ENCODE measurements at regions not wholly inside any gene's neighbourhood (a gene's known extent, or its start where the extent isn't known, plus 50 kb on each side); places are given as distances from the start of the nearest gene placed in this dataset.

DNA sequence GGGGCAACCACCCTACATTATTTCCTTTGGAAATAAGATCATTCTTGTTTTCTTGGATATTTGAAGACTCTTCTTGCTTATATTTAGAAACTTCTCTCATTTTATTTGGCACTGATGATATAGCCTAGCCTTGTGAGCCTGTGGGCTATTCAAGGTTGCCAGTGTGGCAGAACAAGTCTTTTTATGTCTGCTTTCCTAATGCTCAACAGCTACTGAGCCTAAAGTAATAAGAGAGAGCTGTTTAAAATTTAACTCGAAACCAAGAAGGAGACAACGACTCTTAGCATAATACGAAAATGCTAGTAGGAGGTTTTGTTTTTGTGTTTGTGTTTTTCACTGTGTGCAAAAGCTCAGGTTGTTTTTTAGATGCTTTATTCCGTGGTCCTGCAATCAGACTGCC lies 104.0 kb upstream of the CPM start:
- TF ChIP-seq EZH2 (IDR thresholded peaks at IDR 0.05) (no peak), POLR2AphosphoS5 (IDR thresholded peaks at IDR 0.05; ENCODE audit: borderline replicate concordance, low read depth, low read length) (no peak), FOXP2 (optimal IDR thresholded peaks at IDR 0.05; ENCODE audit: control extremely low read depth, extremely low read length, insufficient read depth) (no peak)
